OCI-LY1 (cell line): ENCODE measurements at regions not wholly inside any gene's neighbourhood (a gene's known extent, or its start where the extent isn't known, plus 50 kb on each side); places are given as distances from the start of the nearest gene placed in this dataset.

ENCODE experiments used
- H2AFZ ChIP-seq: fragments of 200-600 bp; sonication (generic), shearing (Covaris generic); 2 replicates; pipeline ENCODE4 v1.6.0; 2014; ENCODE audit warnings: antibody characterized with exemption, mild to moderate bottlenecking, low read length
- H3F3A ChIP-seq: fragments of 200-600 bp; sonication (generic), shearing (Covaris generic); 2 replicates; pipeline ENCODE4 v1.6.0; 2014; ENCODE audit warnings: mild to moderate bottlenecking, antibody characterized with exemption, low read length, moderate library complexity; ENCODE audit not compliant: insufficient read depth
- H3K27ac ChIP-seq: fragments of 200-600 bp; sonication (generic); 2 replicates; pipeline ENCODE4 v1.5.1; 2014; ENCODE audit warnings: low read length, mixed run types, mild to moderate bottlenecking, low read depth; ENCODE audit not compliant: poor library complexity, severe bottlenecking
- H3K27me3 ChIP-seq: fragments of 200-600 bp; sonication (generic); 2 replicates; pipeline ENCODE4 v1.6.0; 2014; ENCODE audit warnings: antibody characterized with exemption, mild to moderate bottlenecking, low read length, moderate library complexity; ENCODE audit not compliant: insufficient read depth
- H3K36me3 ChIP-seq: fragments of 200-600 bp; sonication (generic); 2 replicates; pipeline ENCODE4 v1.6.1; 2014; ENCODE audit warnings: mild to moderate bottlenecking, antibody characterized with exemption, low read length, moderate library complexity, mixed read lengths; ENCODE audit not compliant: insufficient read depth
- H3K4me1 ChIP-seq: fragments of 200-600 bp; sonication (generic); 2 replicates; pipeline ENCODE4 v1.5.1; 2014; ENCODE audit warnings: mild to moderate bottlenecking, low read length, moderate library complexity; ENCODE audit not compliant: insufficient read depth, severe bottlenecking
- H3K4me2 ChIP-seq: fragments of 200-600 bp; sonication (generic), shearing (Covaris generic); 2 replicates; pipeline ENCODE4 v1.6.1; 2014; ENCODE audit warnings: low read length
- H3K4me3 ChIP-seq: fragments of 200-600 bp; sonication (generic); 2 replicates; pipeline ENCODE4 v1.5.1; 2014; ENCODE audit warnings: low read length, low read depth, mild to moderate bottlenecking, mixed read lengths; ENCODE audit not compliant: poor library complexity, severe bottlenecking
- H3K79me2 ChIP-seq: fragments of 200-600 bp; shearing (Covaris generic); 2 replicates; pipeline ENCODE4 v1.6.1; 2016; ENCODE audit warnings: mixed run types, low read length, mixed read lengths; ENCODE audit not compliant: insufficient read depth
- H3K9ac ChIP-seq: fragments of 200-600 bp; sonication (generic), shearing (Covaris generic); 2 replicates; pipeline ENCODE4 v1.6.1; 2014; ENCODE audit warnings: mild to moderate bottlenecking, low read length, mixed read lengths
- H3K9me2 ChIP-seq: fragments of 200-600 bp; sonication (generic), shearing (Covaris generic); 2 replicates; pipeline ENCODE4 v1.6.1; 2014; ENCODE audit warnings: low read depth, mild to moderate bottlenecking, low read length, mixed read lengths
- H3K9me3 ChIP-seq: fragments of 200-600 bp; shearing (Covaris generic); 2 replicates; pipeline ENCODE4 v1.6.1; 2014; ENCODE audit warnings: low read length, mixed read lengths
- H4K20me1 ChIP-seq: fragments of 200-600 bp; sonication (generic), shearing (Covaris generic); 2 replicates; pipeline ENCODE4 v1.6.0; 2016; ENCODE audit warnings: mild to moderate bottlenecking, low read length; ENCODE audit not compliant: insufficient read depth
- EZH2 ChIP-seq: fragments of 200-600 bp; sonication (generic), shearing (Covaris generic); IDR thresholded peaks from 2 replicates; pipeline ENCODE4 v1.8.0; 2017; ENCODE audit warnings: borderline replicate concordance, mixed run types, mild to moderate bottlenecking, antibody characterized with exemption, low read length, moderate library complexity, mixed read lengths
- TF ChIP-seq, protein P1 (sequence below): fragments of 200-600 bp; sonication (generic), shearing (Covaris generic); IDR thresholded peaks from 2 replicates; pipeline ENCODE4 v1.5.1; 2017; ENCODE audit warnings: mild to moderate bottlenecking, antibody characterized with exemption, low read length, moderate library complexity, mixed read lengths

DNA sequence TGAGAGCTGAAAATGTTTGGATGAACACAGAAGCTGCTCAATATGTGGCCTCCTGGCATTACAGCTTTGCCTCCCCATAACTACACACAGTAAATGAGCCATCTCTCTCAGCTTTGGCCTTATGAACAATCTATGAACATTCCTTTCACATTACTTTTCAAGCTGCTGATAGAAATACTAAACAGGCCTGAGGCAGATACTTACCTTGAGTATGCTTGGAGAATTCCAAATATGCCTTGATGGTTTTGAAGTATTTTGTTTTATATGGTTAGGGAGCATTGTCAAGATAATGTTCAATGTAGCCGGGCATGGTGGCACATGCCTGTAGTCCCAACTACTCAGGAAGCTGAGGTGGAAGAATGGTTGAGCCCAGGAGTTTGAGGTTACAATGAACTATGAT lies 104.5 kb downstream of the CD24 start:
- no peak overlapping the region for H2AFZ ChIP-seq
- no peak overlapping the region for H3K4me2 ChIP-seq
- no peak overlapping the region for H3K9ac ChIP-seq
- no peaks in the 10 kb centered on the region for H3K79me2 ChIP-seq
- H3K9me2 ChIP-seq: no peaks in the 10 kb centered on the region
- H3K4me3 ChIP-seq: no peak overlapping the region
- no peaks in the 10 kb centered on the region for H3F3A ChIP-seq
- no peaks in the 10 kb centered on the region for H3K27me3 ChIP-seq
- H3K36me3 ChIP-seq: no peaks in the 10 kb centered on the region
- H4K20me1 ChIP-seq: no peaks in the 10 kb centered on the region
- H3K9me3 ChIP-seq: peaks cover 6% of the 10 kb centered on the region; the same call in 1 of the 2 replicates
- no peak overlapping the region for H3K27ac ChIP-seq
- no peak for TF ChIP-seq EZH2
- TF ChIP-seq, protein P1, sequence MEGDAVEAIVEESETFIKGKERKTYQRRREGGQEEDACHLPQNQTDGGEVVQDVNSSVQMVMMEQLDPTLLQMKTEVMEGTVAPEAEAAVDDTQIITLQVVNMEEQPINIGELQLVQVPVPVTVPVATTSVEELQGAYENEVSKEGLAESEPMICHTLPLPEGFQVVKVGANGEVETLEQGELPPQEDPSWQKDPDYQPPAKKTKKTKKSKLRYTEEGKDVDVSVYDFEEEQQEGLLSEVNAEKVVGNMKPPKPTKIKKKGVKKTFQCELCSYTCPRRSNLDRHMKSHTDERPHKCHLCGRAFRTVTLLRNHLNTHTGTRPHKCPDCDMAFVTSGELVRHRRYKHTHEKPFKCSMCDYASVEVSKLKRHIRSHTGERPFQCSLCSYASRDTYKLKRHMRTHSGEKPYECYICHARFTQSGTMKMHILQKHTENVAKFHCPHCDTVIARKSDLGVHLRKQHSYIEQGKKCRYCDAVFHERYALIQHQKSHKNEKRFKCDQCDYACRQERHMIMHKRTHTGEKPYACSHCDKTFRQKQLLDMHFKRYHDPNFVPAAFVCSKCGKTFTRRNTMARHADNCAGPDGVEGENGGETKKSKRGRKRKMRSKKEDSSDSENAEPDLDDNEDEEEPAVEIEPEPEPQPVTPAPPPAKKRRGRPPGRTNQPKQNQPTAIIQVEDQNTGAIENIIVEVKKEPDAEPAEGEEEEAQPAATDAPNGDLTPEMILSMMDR: no peak
- H3K4me1 ChIP-seq: no peaks in the 10 kb centered on the region

DNA sequence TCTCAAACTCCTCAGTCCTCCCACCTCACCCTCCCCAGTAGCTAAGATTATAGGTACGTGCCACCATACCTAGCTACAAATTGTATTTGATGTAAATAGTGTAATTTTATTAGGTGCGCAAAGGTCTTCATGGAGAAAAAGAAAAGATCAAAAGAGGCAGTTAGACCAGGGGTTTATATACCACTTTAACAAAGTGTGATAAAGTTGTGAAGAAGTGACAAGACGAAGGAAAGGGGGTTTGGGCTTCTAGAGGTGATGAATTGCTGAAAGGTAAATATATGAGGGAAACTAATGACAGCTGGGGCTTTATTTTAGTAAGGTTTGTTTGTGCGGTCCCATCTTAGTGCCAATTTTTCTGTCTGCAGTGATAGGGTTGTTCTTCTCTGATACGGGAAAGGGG lies 105.3 kb downstream of the CD24 start:
- Histone ChIP-seq H3K4me1 (no peaks in the 10 kb centered on the region), H3K9me3 (peaks cover 6% of the 10 kb centered on the region; the same call in 1 of the 2 replicates), H3K9ac (no peak overlapping the region), H3F3A (no peaks in the 10 kb centered on the region), H3K4me2 (no peak overlapping the region), H2AFZ (no peak overlapping the region), H3K36me3 (no peaks in the 10 kb centered on the region), H3K27me3 (no peaks in the 10 kb centered on the region), H3K9me2 (no peaks in the 10 kb centered on the region), H4K20me1 (no peaks in the 10 kb centered on the region), H3K27ac (no peak overlapping the region), H3K79me2 (no peaks in the 10 kb centered on the region), H3K4me3 (no peak overlapping the region)
- TF ChIP-seq, protein P1: no peak
- TF ChIP-seq EZH2: no peak

DNA sequence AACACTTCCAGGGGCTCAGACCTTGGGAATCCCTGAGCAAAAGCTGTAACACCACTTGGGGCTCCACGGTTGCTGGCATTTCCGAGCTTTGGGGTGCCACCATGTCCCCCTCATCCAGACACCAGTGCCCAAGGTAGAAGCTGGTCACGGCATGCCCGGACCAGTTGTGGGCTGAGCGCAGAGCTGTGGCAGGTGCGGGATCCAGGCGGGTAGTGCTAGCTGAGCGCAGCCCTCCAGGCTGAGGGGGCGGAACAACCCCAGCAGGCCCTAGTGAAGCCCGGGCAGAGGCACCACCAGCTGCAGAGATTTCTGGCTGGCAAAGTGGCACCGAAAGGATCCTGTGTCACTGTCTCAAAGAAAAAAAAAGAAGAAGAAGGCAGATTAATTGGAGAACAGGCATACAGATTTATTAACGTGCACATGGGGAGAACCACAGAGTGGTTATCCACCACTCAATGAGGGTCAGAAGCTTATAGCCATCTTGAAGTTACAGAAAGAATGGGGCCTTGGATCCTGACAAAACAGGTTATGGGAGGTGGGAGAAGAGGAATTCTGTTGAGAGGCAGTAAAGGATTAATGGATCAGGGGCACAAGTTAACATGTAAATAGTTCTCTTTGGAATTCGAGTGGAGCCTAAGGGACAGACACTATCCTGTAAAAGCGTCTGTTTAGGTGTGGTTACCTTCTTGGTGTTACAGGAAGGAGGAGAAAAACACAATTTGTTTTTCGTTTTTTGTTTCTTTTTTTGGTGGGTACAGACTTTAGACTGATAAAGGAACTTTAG lies 107.5 kb downstream of the CD24 start:
- H4K20me1 ChIP-seq: no peaks in the 10 kb centered on the region
- H3K27me3 ChIP-seq: no peaks in the 10 kb centered on the region
- no peak overlapping the region for H3K4me2 ChIP-seq
- no peak overlapping the region for H3K27ac ChIP-seq
- H3F3A ChIP-seq: no peaks in the 10 kb centered on the region
- no peaks in the 10 kb centered on the region for H3K9me2 ChIP-seq
- TF ChIP-seq, protein P1: no peak
- TF ChIP-seq EZH2: no peak
- peaks cover 14% of the 10 kb centered on the region for H3K9me3 ChIP-seq
- H2AFZ ChIP-seq: 0 out of 2 replicates have a peak overlapping the region, but pooled peaks have one; percentile 31
- H3K79me2 ChIP-seq: no peaks in the 10 kb centered on the region
- no peaks in the 10 kb centered on the region for H3K4me1 ChIP-seq
- H3K4me3 ChIP-seq: no peak overlapping the region
- no peak overlapping the region for H3K9ac ChIP-seq
- H3K36me3 ChIP-seq: no peaks in the 10 kb centered on the region
